Gastrocnemius medialis (tissue), 4 donors: ENCODE measurements at regions not wholly inside any gene's neighbourhood (a gene's known extent, or its start where the extent isn't known, plus 50 kb on each side); places are given as distances from the start of the nearest gene placed in this dataset.

Experiments
- ATAC-seq, 2 donors: fragments of 150-250 bp; one replicate each; pipeline ENCODE4 v1.9.1; 2016
- DNase-seq, 2 donors: peaks; one replicate each; pipeline ENCODE4 v3.0.0-alpha.2; 2019
- H3K27ac ChIP-seq, 4 donors: fragments of 200-600 bp; sonication (generic); 1 replicate in 1 of 4; 2 replicates in 3 of 4; pipeline ENCODE4 v1.5.1; 2016 to 2018; ENCODE audit warnings: mild to moderate bottlenecking in 2 of 4, moderate library complexity in 1 of 4
- H3K27me3 ChIP-seq, 3 donors: fragments of 200-600 bp; sonication (generic) in 2 of 3; 1 replicate in 1 of 3; 2 replicates in 2 of 3; pipeline versions ENCODE4 v1.5.1 to v1.6.0; 2016 to 2019; ENCODE audit warnings: mild to moderate bottlenecking in 1 of 3, moderate library complexity in 1 of 3
- H3K36me3 ChIP-seq, 2 donors: fragments of 200-600 bp; sonication (generic) in 1 of 2; one replicate each; pipeline ENCODE4 v1.5.1; 2017 to 2018
- H3K4me1 ChIP-seq, 2 donors: fragments of 200-600 bp; sonication (generic) in 1 of 2; one replicate each; pipeline ENCODE4 v1.5.1; 2016 to 2017; ENCODE audit warnings: mild to moderate bottlenecking in 2 of 2
- H3K4me3 ChIP-seq, 4 donors: fragments of 200-600 bp; sonication (generic) in 3 of 4; 1 replicate in 1 of 4; 2 replicates in 3 of 4; pipeline ENCODE4 v1.5.1; 2016 to 2019; ENCODE audit warnings: mild to moderate bottlenecking in 2 of 4
- H3K9me3 ChIP-seq, 3 donors: fragments of 200-600 bp; sonication (generic) in 2 of 3; 1 replicate in 1 of 3; 2 replicates in 2 of 3; pipeline ENCODE4 v1.5.1; 2016 to 2019
- POLR2A ChIP-seq, 2 donors: fragments of 450-650 bp; IDR thresholded peaks; one replicate each; pipeline ENCODE4 v1.6.1; 2017; ENCODE audit warnings: antibody characterized with exemption in 2 of 2, mild to moderate bottlenecking in 2 of 2, moderate library complexity in 2 of 2
- in situ Hi-C, 4 donors: fragments of 200-750 bp; cut with MboI; loops; one replicate each; pipeline versions ENCODE4 v1.15.0 to v1.8.0; 2017; ENCODE audit warnings: low sequenced_read_pairs in 4 of 4
- intact Hi-C: fragments of 100-400 bp; cut with DNase I; formaldehyde crosslinking; loops from one replicate; pipeline ENCODE4 v1.15.1; 2023; ENCODE audit warnings: low total_unique reads
- TF ChIP-seq, protein P1 (sequence below), 5 experiments: fragments of 450-650 bp in 3 of 5; fragments of 200-600 bp in 2 of 5; sonication (generic) in 2 of 5; IDR thresholded peaks in 4 of 5; conservative IDR thresholded peaks in 1 of 5; 1 replicate in 4 of 5; 2 replicates in 1 of 5; pipeline ENCODE4 v1.5.1; 2016 to 2019; ENCODE audit warnings: antibody characterized with exemption in 5 of 5, mild to moderate bottlenecking in 3 of 5, moderate library complexity in 3 of 5

DNA sequence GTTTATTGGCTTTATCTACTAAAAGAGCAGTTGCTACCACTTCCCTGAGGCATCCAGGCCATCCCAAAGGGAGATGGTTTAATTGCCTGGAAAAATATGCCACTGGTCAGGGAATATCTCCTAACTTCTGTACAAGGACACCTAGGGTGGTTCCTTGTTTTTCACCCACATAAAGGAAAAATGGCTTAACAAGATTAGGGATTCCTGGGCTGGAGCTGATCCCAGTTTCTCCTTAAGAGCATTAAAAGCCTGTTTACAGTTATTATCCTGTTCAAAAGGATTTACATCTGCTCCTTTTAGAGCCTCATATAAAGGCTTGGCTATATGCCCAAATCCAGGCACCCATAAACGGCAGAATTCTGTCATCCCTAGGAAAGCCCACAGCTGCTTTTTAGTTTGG, 70.2 kb upstream of the WNT7A start:
- no peak for TF ChIP-seq POLR2A (IDR thresholded peaks at IDR 0.05)
- TF ChIP-seq, protein P1, sequence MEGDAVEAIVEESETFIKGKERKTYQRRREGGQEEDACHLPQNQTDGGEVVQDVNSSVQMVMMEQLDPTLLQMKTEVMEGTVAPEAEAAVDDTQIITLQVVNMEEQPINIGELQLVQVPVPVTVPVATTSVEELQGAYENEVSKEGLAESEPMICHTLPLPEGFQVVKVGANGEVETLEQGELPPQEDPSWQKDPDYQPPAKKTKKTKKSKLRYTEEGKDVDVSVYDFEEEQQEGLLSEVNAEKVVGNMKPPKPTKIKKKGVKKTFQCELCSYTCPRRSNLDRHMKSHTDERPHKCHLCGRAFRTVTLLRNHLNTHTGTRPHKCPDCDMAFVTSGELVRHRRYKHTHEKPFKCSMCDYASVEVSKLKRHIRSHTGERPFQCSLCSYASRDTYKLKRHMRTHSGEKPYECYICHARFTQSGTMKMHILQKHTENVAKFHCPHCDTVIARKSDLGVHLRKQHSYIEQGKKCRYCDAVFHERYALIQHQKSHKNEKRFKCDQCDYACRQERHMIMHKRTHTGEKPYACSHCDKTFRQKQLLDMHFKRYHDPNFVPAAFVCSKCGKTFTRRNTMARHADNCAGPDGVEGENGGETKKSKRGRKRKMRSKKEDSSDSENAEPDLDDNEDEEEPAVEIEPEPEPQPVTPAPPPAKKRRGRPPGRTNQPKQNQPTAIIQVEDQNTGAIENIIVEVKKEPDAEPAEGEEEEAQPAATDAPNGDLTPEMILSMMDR (IDR thresholded peaks at IDR 0.05 in 4 of 5, conservative IDR thresholded peaks at IDR 0.05 in 1 of 5) = no peak
- intact Hi-C loops (no loop called here), in situ Hi-C loops (no loop called here)
- Histone ChIP-seq H3K4me3 (no peak overlapping the region), H3K27ac (no peak overlapping the region), H3K4me1 (no peaks in the 10 kb centered on the region), H3K27me3 (no peaks in the 10 kb centered on the region), H3K9me3 (no peaks in the 10 kb centered on the region), H3K36me3 (no peaks in the 10 kb centered on the region)
- DNase-seq (no peak), ATAC-seq (no peak)

DNA sequence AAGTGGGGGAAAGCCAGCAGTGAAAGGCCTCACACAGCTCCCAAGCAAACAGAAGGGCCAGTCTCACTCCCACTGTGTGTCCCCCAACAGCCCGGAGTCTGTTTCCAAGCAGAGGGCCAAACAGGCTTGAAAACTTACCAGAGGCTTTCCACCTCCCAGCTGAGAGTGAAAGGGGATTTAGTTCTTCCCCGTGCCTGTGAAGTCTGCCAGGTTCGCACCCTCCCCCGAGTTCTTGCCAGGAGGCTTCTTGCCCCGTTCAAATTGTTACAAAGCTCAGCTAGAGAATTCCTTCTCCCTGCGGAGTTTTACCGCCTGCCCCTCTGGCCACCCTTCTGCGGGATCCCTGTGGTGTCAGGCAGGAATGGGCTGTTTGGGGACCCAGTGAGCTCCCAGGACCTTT, 68.0 kb upstream of the WNT7A start:
- H3K4me3 ChIP-seq = no peak overlapping the region
- TF ChIP-seq, protein P1 (IDR thresholded peaks at IDR 0.05 in 4 of 5, conservative IDR thresholded peaks at IDR 0.05 in 1 of 5) = no peak
- TF ChIP-seq POLR2A (IDR thresholded peaks at IDR 0.05) = no peak
- H3K9me3 ChIP-seq = peaks cover 0 to 16% (median 4%) of the 10 kb centered on the region in 3 donors
- ATAC-seq (no peak), DNase-seq (no peak)
- in situ Hi-C loops (no loop called here), intact Hi-C loops (no loop called here)
- H3K27ac ChIP-seq = no peak overlapping the region
- no peaks in the 10 kb centered on the region for H3K27me3 ChIP-seq
- no peaks in the 10 kb centered on the region for H3K36me3 ChIP-seq
- no peaks in the 10 kb centered on the region for H3K4me1 ChIP-seq

DNA sequence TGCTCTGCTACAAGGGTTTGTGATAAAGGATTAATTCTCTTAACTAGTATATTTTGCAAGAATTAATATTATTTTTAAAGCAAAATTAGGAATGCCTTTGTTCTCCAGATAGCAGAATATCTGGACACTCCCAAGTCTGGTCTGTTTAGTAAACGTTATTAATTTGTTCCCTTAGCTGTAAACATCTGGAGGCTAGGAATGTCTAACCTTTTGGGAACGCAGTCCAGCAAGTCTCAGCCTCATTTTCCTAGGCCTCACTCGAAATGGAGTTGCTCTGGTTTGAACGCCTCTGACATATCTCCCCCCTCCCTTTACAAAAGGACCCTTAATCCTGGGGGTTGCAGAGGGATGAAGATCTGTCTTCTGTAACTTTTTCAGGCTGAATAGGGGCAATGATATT, 59.3 kb upstream of the WNT7A start:
- H3K27ac ChIP-seq = no peak overlapping the region
- intact Hi-C loops (no loop called here), in situ Hi-C loops (no loop called here)
- H3K27me3 ChIP-seq = no peaks in the 10 kb centered on the region
- DNase-seq (no peak), ATAC-seq (no peak)
- no peaks in the 10 kb centered on the region for H3K4me1 ChIP-seq
- TF ChIP-seq, protein P1 (IDR thresholded peaks at IDR 0.05 in 4 of 5, conservative IDR thresholded peaks at IDR 0.05 in 1 of 5) = no peak
- TF ChIP-seq POLR2A (IDR thresholded peaks at IDR 0.05) = no peak
- peaks cover 0 to 12% (median 4%) of the 10 kb centered on the region in 3 donors for H3K9me3 ChIP-seq
- H3K4me3 ChIP-seq = no peak overlapping the region
- H3K36me3 ChIP-seq = no peaks in the 10 kb centered on the region

DNA sequence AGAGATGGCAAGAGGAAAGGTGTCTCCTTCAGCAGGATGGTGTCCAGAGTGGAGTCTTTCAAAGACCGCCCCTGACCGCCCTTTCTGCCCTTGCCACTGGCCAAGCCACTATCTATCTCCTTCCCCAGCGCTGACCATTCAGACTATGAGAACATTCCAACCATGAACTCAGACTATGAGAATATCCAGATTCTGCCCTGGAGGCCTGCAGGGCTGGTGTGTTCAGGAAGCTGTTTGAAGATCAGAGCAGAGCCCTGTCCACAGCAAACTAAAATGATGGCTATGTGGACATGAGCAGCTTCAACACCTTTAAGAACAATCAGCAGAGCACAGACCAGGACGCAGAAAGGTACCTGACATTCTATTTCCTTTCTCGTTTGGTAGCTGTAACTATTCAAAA, 57.3 kb upstream of the WNT7A start:
- intact Hi-C loops (no loop called here), in situ Hi-C loops (no loop called here)
- no peak for DNase-seq
- no peak for TF ChIP-seq POLR2A (IDR thresholded peaks at IDR 0.05)
- TF ChIP-seq, protein P1 (IDR thresholded peaks at IDR 0.05 in 4 of 5, conservative IDR thresholded peaks at IDR 0.05 in 1 of 5) = no peak
- no peaks in the 10 kb centered on the region for H3K9me3 ChIP-seq
- no peaks in the 10 kb centered on the region for H3K36me3 ChIP-seq
- peaks cover 1 to 6% (median 3%) of the 10 kb centered on the region in 3 donors for H3K27me3 ChIP-seq
- ATAC-seq = no peak
- no peak overlapping the region for H3K27ac ChIP-seq
- no peaks in the 10 kb centered on the region for H3K4me1 ChIP-seq
- H3K4me3 ChIP-seq = no peak overlapping the region

DNA sequence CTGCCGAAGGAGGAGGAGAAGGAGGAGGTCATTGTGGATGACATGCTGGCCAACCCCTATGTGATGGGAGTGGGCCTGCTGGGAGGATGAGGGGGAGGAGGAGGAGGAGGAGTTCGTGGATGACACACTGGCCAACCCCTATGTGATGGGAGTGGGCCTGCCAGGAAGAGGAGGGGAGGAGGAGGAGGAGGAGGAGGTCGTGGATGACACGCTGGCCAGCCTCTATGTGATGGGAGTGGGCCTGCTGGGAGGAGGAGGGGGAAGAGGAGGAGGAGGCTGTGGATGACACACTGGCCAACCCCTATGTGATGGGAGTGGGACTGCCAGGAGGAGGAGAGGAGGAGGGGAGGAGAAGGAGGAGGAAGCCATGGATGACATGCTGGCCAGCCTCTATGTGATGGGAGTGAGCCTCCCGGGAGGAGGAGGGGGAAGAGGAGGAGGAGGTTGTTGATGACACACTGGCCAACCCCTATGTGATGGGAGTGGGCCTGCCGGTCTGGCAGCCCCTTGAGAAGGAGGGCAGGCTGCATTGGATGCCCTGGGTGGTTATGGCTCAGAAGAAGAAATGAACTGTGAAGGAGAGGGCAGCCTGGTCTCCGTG, 55.7 kb upstream of the WNT7A start:
- Histone ChIP-seq H3K27me3 (peaks cover 6 to 9% (median 7%) of the 10 kb centered on the region in 3 donors), H3K4me3 (no peak overlapping the region), H3K27ac (no peak overlapping the region), H3K36me3 (no peaks in the 10 kb centered on the region), H3K9me3 (no peaks in the 10 kb centered on the region), H3K4me1 (no peaks in the 10 kb centered on the region)
- DNase-seq = no peak
- ATAC-seq = no peak
- intact Hi-C loops (no loop called here), in situ Hi-C loops (no loop called here)
- TF ChIP-seq, protein P1 (IDR thresholded peaks at IDR 0.05 in 4 of 5, conservative IDR thresholded peaks at IDR 0.05 in 1 of 5) = no peak
- no peak for TF ChIP-seq POLR2A (IDR thresholded peaks at IDR 0.05)
